LNCAP (cell line): ENCODE measurements at regions not wholly inside any gene's neighbourhood (a gene's known extent, or its start where the extent isn't known, plus 50 kb on each side); places are given as distances from the start of the nearest gene placed in this dataset.

ENCODE experiments used
- TF ChIP-seq, protein P1 (sequence below): fragments of 450-650 bp; IDR thresholded peaks from 2 replicates; pipeline ENCODE4 v1.5.1; 2017; ENCODE audit warnings: mild to moderate bottlenecking

GRCh38 chr6:139603581-139603980 lies 229.1 kb upstream of the CITED2 start:
- TF ChIP-seq, protein P1, sequence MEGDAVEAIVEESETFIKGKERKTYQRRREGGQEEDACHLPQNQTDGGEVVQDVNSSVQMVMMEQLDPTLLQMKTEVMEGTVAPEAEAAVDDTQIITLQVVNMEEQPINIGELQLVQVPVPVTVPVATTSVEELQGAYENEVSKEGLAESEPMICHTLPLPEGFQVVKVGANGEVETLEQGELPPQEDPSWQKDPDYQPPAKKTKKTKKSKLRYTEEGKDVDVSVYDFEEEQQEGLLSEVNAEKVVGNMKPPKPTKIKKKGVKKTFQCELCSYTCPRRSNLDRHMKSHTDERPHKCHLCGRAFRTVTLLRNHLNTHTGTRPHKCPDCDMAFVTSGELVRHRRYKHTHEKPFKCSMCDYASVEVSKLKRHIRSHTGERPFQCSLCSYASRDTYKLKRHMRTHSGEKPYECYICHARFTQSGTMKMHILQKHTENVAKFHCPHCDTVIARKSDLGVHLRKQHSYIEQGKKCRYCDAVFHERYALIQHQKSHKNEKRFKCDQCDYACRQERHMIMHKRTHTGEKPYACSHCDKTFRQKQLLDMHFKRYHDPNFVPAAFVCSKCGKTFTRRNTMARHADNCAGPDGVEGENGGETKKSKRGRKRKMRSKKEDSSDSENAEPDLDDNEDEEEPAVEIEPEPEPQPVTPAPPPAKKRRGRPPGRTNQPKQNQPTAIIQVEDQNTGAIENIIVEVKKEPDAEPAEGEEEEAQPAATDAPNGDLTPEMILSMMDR, result no peak

- TF ChIP-seq, protein P1, result no peak
Measured at GRCh38 chr6:139602577-139602976, 228.1 kb upstream of the CITED2 start.

DNA sequence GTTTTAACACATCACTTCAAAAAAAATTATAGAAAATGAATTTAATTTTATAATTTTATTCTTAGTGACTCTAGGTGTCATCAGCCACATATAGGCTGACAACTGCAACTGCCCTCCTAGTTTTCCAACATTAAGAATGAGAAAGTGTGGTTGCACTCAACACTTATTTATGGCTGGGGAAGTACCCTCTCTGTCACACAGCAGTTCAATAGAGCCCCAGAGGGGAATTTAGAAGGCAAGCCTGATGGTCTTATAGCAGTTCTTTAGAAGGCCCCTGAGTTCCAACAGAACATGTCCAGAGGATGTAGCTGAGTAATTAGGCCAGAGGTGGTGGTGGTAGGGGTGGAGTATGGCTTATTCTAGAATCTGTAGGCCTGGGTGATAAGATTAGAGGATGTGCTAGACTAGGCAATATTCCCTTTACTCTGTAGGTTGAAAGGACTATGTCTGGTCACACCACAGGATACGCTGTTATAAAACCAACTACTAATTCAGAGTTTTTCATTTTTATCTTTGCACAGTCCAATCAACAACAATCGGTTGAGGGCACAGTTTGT lies 226.5 kb upstream of the CITED2 start:
- TF ChIP-seq, protein P1, result no peak

DNA sequence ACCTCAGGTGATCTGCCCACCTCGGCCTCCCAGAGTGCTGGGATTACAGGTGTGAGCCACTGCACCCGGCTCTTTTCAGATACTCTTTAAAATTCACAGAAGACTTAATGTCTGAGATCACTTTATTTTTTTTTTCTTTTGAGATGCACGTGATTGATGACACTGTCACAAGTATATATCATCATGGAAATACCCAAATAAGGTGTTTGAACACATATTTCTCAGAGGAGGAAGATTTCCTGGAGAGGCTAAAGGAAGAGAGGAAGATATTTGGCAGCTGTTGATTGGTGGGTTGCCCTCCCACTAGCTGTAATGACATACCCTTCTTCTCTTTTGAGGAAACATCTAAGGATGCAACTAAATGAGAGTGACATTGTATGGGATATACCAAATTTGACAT lies 225.9 kb upstream of the CITED2 start:
- TF ChIP-seq, protein P1, result no peak

GRCh38 chr6:139597771-139598755 lies 223.6 kb upstream of the CITED2 start:
- TF ChIP-seq, protein P1, result no peak

DNA sequence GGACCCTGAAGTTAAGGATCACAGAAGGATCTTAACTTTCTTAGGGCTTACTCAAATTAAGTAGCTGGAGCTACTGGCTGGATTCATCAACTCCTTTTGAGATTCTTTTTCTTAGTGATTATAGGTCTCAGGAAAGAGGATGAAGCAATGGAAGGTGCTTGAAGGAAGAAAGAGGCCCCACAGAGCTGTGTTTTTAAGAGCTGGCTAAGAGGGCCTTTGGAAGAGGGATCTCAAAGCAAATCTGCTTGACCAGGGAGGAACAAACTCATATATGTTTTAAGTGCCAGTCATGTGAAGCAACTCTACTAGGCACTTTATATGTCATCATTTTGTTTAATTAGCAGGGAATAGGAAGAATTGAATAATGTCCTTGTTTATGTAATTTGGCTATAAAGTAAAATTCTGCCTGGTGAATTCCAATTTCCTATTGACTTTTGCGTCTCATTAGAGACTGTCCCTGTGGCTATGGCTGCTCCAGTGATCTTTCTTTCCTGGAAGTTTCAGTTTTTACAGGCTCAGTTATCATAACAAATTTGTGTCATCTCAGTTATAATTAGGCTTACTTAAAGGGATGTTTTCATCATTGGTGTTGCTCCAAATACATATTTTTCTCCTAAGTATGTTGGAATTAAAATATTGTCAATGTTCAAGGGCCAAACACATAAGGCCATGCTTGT lies 222.8 kb upstream of the CITED2 start:
- TF ChIP-seq, protein P1, result no peak

- TF ChIP-seq, protein P1, result no peak
Measured at GRCh38 chr6:139595183-139595582, 220.7 kb upstream of the CITED2 start.
